RWPE1 (cell line): ENCODE measurements at regions not wholly inside any gene's neighbourhood (a gene's known extent, or its start where the extent isn't known, plus 50 kb on each side); places are given as distances from the start of the nearest gene placed in this dataset.
"Not testable (repeated sequence)": the region's sequence is repeated elsewhere in the genome, so short reads cannot be mapped to it uniquely, and the experiment has no call there.

Experiments used
- CTCF ChIA-PET: fragments of 350-600 bp; sonication (Branson Sonifier 250); formaldehyde crosslinking; extraction: SDS; loops from one replicate; lab custom pipeline; 2021; lab: Yijun Ruan, JAX
- POLR2A ChIA-PET: fragments of 400-600 bp; formaldehyde crosslinking; extraction: SDS; loops from one replicate; lab custom pipeline; 2020; ENCODE audit warnings: antibody characterized with exemption; ENCODE audit not compliant: low non-redundant PET; lab: Yijun Ruan, JAX
- DNase-seq: peaks from one replicate; pipeline ENCODE4 v3.0.0; 2012; ENCODE audit warnings: low spot score
- H3K27ac ChIP-seq: fragments of 450-650 bp; 2 replicates; pipeline ENCODE4 v1.5.1; 2017

- CTCF ChIA-PET, DNase-seq, POLR2A ChIA-PET, H3K27ac ChIP-seq: not testable (repeated sequence)
These were observed 255.1 kb downstream of the OR4F29 start for GRCh38 chr1:196366-196765.

- CTCF ChIA-PET, POLR2A ChIA-PET, DNase-seq: not testable (repeated sequence)
- H3K27ac ChIP-seq: peak overlapping the region; percentile 31
These were observed 260.0 kb downstream of the OR4F29 start for GRCh38 chr1:191296-192049.

DNA sequence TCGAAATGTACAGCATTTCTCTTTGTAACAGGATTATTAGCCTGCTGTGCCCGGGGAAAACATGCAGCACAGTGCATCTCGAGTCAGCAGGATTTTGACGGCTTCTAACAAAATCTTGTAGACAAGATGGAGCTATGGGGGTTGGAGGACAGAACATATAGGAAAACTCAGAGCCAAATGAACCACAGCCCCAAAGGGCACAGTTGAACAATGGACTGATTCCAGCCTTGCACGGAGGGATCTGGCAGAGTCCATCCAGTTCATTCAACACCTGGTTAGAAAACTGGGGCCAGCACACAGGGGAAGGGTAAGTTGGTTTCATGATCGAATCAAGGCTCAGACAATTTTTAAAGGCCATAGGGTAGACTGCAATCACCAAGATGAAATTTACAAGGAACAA, 260.8 kb downstream of the OR4F29 start:
- CTCF ChIA-PET, H3K27ac ChIP-seq, POLR2A ChIA-PET, DNase-seq: not testable (repeated sequence)

- CTCF ChIA-PET, H3K27ac ChIP-seq, DNase-seq, POLR2A ChIA-PET: not testable (repeated sequence)
These were observed 261.6 kb downstream of the OR4F29 start for GRCh38 chr1:189915-190314.

DNA sequence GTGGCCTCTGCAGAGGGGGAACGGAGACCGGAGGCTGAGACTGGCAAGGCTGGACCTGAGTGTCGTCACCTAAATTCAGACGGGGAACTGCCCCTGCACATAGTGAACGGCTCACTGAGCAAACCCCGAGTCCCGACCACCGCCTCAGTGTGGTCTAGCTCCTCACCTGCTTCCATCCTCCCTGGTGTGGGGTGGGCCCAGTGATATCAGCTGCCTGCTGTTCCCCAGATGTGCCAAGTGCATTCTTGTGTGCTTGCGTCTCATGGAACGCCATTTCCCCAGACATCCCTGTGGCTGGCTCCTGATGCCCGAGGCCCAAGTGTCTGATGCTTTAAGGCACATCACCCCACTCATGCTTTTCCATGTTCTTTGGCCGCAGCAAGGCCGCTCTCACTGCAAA, 262.2 kb downstream of the OR4F29 start:
- DNase-seq, POLR2A ChIA-PET, CTCF ChIA-PET: not testable (repeated sequence)

GRCh38 chr1:187298-187697, 264.2 kb downstream of the OR4F29 start:
- DNase-seq, CTCF ChIA-PET, POLR2A ChIA-PET, H3K27ac ChIP-seq: not testable (repeated sequence)

More for the DNA sequence above, 262.2 kb downstream of the OR4F29 start:
- not testable (repeated sequence) for H3K27ac ChIP-seq

DNA sequence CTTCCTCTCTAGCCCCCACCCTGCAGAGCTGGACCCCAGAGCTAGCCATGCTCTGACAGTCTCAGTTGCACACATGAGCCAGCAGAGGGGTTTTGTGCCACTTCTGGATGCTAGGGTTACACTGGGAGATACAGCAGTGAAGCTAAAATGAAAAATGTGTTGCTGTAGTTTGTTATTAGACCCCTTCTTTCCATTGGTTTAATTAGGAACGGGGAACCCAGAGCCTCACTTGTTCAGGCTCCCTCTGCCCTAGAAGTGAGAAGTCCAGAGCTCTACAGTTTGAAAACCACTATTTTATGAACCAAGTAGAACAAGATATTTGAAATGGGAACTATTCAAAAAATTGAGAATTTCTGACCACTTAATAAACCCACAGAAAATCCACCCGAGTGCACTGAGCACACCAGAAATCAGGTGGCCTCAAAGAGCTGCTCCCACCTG, 264.8 kb downstream of the OR4F29 start:
- POLR2A ChIA-PET, CTCF ChIA-PET, H3K27ac ChIP-seq, DNase-seq: not testable (repeated sequence)

DNA sequence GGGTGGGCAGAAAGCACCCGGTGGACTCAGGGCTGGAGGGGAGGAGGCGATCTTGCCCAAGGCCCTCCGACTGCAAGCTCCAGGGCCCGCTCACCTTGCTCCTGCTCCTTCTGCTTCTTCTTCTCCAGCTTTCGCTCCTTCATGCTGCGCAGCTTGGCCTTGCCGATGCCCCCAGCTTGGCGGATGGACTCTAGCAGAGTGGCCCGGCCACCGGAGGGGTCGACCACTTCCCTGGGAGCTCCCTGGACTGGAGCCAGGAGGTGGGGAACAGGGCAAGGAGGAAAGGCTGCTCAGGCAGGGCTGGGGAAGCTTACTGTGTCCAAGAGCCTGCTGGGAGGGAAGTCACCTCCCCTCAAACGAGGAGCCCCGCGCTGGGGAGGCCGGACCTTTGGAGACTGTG, 265.3 kb downstream of the OR4F29 start:
- DNase-seq, CTCF ChIA-PET, POLR2A ChIA-PET: not testable (repeated sequence)

DNA sequence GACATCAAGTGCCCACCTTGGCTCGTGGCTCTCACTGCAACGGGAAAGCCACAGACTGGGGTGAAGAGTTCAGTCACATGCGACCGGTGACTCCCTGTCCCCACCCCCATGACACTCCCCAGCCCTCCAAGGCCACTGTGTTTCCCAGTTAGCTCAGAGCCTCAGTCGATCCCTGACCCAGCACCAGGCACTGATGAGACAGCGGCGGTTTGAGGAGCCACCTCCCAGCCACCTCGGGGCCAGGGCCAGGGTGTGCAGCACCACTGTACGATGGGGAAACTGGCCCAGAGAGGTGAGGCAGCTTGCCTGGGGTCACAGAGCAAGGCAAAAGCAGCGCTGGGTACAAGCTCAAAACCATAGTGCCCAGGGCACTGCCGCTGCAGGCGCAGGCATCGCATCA, 266.0 kb downstream of the OR4F29 start:
- H3K27ac ChIP-seq, DNase-seq, POLR2A ChIA-PET, CTCF ChIA-PET: not testable (repeated sequence)

More for the DNA sequence above, 265.3 kb downstream of the OR4F29 start:
- not testable (repeated sequence) for H3K27ac ChIP-seq

- CTCF ChIA-PET, DNase-seq, H3K27ac ChIP-seq, POLR2A ChIA-PET: not testable (repeated sequence)
These were observed 267.2 kb downstream of the OR4F29 start for GRCh38 chr1:184336-184686.

DNA sequence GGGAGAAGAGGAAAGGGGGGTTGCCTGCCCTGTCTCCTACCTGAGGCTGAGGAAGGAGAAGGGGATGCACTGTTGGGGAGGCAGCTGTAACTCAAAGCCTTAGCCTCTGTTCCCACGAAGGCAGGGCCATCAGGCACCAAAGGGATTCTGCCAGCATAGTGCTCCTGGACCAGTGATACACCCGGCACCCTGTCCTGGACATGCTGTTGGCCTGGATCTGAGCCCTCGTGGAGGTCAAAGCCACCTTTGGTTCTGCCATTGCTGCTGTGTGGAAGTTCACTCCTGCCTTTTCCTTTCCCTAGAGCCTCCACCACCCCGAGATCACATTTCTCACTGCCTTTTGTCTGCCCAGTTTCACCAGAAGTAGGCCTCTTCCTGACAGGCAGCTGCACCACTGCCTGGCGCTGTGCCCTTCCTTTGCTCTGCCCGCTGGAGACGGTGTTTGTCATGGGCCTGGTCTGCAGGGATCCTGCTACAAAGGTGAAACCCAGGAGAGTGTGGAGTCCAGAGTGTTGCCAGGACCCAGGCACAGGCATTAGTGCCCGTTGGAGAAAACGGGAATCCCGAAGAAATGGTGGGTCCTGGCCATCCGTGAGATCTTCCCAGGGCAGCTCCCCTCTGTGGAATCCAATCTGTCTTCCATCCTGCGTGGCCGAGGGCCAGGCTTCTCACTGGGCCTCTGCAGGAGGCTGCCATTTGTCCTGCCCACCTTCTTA, 267.7 kb downstream of the OR4F29 start:
- POLR2A ChIA-PET, H3K27ac ChIP-seq, DNase-seq, CTCF ChIA-PET: not testable (repeated sequence)

DNA sequence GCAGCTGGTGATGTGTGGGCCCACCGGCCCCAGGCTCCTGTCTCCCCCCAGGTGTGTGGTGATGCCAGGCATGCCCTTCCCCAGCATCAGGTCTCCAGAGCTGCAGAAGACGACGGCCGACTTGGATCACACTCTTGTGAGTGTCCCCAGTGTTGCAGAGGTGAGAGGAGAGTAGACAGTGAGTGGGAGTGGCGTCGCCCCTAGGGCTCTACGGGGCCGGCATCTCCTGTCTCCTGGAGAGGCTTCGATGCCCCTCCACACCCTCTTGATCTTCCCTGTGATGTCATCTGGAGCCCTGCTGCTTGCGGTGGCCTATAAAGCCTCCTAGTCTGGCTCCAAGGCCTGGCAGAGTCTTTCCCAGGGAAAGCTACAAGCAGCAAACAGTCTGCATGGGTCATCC, 268.4 kb downstream of the OR4F29 start:
- CTCF ChIA-PET, DNase-seq, H3K27ac ChIP-seq, POLR2A ChIA-PET: not testable (repeated sequence)

DNA sequence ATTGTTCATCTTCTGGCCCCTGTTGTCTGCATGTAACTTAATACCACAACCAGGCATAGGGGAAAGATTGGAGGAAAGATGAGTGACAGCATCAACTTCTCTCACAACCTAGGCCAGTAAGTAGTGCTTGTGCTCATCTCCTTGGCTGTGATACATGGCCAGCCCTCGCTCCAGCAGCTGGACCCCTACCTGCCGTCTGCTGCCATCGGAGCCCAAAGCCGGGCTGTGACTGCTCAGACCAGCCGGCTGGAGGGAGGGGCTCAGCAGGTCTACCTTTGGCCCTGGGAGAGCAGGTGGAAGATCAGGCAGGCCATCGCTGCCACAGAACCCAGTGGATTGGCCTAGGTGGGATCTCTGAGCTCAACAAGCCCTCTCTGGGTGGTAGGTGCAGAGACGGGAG, 268.8 kb downstream of the OR4F29 start:
- CTCF ChIA-PET, DNase-seq, H3K27ac ChIP-seq, POLR2A ChIA-PET: not testable (repeated sequence)

GRCh38 chr1:181247-182216, 269.9 kb downstream of the OR4F29 start:
- CTCF ChIA-PET, POLR2A ChIA-PET, DNase-seq, H3K27ac ChIP-seq: not testable (repeated sequence)

DNA sequence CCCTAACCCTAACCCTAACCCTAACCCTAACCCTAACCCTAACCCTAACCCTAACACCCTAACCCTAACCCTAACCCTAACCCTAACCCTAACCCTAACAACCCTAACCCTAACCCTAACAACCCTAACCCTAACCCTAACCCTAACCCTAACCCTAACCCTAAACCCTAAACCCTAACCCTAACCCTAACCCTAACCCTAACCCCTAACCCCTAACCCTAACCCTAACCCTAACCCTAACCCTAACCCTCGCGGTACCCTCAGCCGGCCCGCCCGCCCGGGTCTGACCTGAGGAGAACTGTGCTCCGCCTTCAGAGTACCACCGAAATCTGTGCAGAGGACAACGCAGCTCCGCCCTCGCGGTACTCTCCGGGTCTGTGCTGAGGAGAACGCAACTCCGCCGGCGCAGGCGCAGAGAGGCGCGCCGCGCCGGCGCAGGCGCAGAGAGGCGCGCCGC, 270.7 kb downstream of the OR4F29 start:
- CTCF ChIA-PET, DNase-seq, POLR2A ChIA-PET, H3K27ac ChIP-seq: not testable (repeated sequence)

DNA sequence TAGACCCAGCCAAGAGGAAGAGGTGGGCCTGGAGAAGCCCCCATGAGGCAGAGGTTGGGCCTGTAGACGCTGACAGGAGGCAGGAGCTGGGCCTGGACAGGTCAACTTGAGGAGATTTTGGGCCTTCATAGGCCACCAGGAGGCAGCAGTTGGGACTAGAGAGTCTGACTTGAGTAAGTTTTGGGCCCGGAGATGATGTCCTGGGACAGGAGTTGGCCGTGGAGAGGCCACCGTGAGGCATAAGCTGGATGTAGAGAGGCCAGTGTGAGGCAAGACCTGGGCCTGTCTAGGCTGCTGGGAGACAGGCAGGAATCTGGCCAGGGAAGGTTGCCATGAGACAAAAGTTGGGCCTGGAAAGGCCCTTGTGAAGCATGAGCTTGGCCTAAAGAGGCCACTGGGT, 312.6 kb downstream of the OR4F29 start:
- DNase-seq, H3K27ac ChIP-seq, POLR2A ChIA-PET, CTCF ChIA-PET: not testable (repeated sequence)

DNA sequence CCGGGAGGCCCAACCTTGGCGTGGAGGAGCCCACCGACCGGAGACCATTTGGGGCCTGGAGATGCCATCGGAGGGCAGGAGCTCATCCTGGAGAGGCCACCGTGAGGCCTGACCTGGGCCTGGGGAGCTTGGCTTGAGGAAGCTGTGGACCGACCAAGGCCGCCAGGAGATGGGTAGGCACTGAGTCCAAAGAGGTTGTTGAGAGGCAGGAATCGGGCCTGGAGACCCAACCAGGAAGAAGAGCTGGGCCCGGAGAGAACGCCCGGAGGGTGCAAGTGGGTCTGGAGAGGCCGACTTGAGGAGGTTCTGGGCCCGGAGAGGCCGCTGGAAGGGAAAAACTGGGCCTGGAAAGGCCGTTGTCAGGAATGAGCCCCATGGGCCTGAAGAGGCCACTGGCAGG, 313.8 kb downstream of the OR4F29 start:
- CTCF ChIA-PET, H3K27ac ChIP-seq, POLR2A ChIA-PET, DNase-seq: not testable (repeated sequence)
